OCI-LY7 (cell line): ENCODE measurements at regions not wholly inside any gene's neighbourhood (a gene's known extent, or its start where the extent isn't known, plus 50 kb on each side); places are given as distances from the start of the nearest gene placed in this dataset.

Experiments
- CTCF ChIP-seq: fragments of 200-600 bp; sonication (generic); conservative IDR thresholded peaks from 2 replicates; pipeline ENCODE4 v1.5.1; 2014; ENCODE audit warnings: mild to moderate bottlenecking, antibody characterized with exemption, low read length, moderate library complexity, mixed read lengths
- EZH2phosphoT487 ChIP-seq: fragments of 200-600 bp; sonication (generic); IDR thresholded peaks from 2 replicates; pipeline ENCODE4 v1.6.1; 2018; ENCODE audit warnings: low read depth, borderline replicate concordance, mild to moderate bottlenecking, mixed run types, antibody characterized with exemption, low read length, moderate library complexity, mixed read lengths

DNA sequence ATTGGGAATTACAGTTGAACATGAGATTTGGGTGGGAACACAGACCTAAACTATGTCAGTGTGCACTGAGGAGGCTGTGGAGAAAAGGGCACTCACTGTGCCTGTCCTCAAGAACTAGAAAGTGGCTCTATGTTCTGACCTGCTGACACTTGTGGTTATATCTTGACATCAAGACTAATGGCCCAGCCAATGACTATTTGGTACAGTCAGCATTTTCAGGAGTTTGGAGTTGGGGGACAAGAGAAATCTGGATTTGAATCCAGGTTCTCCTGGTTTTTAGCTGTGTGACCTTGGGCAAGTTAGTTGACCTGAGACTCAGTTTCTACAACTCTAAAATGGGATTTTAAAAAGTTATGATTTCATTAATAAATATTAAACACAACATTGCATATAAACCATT is 647.0 kb upstream of the CFAP20DC start:
- TF ChIP-seq CTCF (no peak), EZH2phosphoT487 (no peak)
